GF-D8 (cell line): ENCODE measurements at regions not wholly inside any gene's neighbourhood (a gene's known extent, or its start where the extent isn't known, plus 50 kb on each side); places are given as distances from the start of the nearest gene placed in this dataset.
A peak's percentile ranks its signal among the peaks of the same experiment; 100 is the strongest.

Experiments
- DNase-seq: peaks from one replicate; lab custom pipeline; 2025; lab: John Stamatoyannopoulos, UW

DNA sequence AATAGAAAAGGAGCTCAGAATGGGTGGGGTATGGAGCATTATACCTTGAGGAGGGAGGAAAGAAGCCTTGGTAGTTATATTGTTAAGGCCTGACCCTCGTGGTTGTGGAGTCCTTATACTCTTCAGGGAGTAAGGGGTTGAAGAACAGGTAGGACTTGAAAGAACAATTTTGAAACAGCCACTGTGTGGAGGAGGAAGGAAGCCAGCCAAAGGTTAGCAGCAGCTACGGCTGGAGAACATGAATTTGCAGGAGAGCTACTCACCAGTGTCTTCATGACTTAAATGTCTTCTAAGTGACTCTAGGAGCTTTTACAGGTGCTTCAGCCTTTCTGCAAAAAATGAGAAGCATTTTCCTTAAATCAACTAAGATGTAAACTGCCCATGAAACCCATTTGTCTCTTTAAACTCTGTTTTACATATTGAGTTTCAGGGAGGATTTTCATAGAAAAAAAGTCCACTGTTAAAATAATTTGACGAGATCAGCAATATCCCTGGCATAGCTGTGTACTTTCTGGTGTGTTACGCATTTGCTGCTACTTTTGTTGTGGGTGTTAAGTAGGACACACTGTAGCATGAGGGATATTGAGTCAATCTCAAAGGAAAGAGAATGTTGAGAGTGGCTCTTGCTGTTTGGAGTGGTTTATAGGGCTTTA is 110.6 kb upstream of the ELL2 start:
- DNase-seq: no peak

GRCh38 chr5:96070622-96071225 is 109.1 kb upstream of the ELL2 start:
- DNase-seq: peak; percentile 0

- DNase-seq: no peak
Measured at GRCh38 chr5:96067894-96068614, 106.4 kb upstream of the ELL2 start.

DNA sequence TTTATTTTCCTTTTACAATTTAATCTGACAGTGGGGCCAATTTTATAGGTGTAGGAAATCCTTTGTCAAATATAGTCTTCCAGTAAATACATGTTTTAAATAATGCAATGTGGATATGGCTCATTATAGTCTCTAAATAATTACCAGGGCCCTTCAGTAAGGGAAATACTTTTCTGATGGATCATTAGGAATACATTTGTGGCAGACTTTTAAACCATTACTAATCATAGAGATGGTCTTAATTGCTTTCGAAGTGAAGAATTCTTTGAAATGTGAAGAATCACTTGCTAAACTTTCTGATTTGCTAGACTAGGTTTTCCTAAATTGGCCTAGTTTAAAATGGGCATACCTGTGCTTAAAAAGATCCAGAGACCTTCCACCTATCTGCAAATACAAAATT is 105.6 kb upstream of the ELL2 start:
- no peak for DNase-seq

GRCh38 chr5:96066386-96066719 is 104.7 kb upstream of the ELL2 start:
- no peak for DNase-seq

DNA sequence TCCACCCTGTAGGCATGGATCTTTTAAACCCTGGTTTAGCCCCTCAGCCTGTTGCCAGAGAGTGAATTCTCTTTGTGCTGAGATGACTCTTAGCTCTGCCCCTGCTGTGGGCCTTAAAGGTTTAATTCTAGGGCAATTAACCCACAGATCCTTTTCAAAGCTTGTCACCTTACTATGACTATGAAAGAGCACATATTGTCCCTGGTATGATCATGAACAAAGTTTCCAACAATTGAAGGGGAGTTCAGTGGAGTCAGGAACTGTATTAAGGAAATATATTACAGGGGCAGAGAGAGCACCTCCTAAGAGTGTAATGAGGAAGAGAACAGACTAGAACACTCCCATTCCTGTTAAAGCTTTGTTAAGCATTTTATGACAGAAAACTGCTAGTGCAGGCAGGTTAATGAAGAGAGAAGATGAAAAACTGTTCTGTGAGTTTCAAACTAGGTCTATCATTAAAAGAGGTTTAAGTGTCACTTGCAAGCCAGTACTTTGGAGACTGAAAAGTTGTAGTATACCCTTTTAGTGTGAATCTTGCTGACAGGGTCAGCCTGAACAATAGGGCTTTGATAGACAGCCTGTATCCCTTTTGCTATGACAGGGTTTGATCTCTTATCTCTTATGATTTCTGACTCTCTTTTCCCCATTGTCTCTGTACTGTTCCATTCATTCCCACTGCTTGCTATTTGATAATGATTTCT is 104.2 kb upstream of the ELL2 start:
- no peak for DNase-seq

- DNase-seq: no peak
Measured at GRCh38 chr5:96064877-96065276, 103.2 kb upstream of the ELL2 start.

GRCh38 chr5:96062836-96063235 is 101.2 kb upstream of the ELL2 start:
- DNase-seq: no peak

DNA sequence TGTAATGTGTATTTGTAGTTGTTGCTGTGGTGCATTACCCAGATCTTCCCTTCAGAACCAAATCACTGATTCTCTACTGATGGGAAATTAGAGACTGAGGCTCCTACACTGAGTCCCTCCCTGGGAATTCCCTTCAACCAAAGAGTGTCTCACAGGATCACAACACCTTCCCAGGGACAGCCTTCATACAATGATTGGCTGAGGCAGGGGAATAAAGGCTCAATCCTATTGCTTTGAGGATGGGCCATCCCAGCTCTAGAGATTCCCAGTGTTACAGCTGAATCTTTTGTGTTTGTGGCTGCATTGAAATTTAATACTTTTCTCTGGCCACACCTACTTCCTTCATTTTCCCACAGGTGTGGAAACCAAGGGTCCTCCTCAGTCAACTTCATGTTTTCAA is 96.4 kb upstream of the ELL2 start:
- no peak for DNase-seq

DNA sequence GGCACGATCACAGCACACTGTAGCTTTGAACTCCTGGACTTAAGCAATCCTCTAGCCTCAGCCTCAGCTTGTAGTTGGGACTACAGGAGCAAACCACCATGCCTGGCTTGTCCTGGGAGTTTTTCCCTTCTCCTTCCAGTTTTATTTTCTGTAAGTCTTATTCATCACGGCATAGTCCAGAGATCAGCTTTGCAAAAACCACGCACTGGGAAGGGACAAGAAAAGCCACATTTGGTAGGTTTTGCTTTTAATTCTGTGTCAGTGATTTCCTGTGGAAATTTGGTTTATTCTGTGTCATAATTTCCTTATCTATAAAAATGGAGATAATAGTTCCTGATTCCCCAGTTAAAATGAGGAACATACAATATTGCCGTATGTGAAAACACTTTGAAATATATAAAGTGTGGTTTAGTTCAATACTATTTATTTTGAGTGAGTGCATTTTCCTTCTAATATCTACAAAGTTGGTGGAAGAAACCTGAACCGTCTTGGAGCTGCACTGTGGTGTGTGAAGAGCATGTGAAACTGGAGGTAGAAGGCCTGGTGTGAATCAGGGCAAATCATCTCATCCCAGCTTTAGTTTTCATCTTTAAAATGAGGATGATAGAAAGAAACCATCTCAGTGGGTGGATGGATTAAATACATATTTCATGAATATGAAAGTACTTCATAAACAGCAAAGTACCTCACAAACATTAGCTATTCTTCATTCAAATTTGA is 92.8 kb upstream of the ELL2 start:
- DNase-seq: peak; percentile 0

- DNase-seq: no peak
Measured at GRCh38 chr5:96053063-96053735, 91.5 kb upstream of the ELL2 start.

DNA sequence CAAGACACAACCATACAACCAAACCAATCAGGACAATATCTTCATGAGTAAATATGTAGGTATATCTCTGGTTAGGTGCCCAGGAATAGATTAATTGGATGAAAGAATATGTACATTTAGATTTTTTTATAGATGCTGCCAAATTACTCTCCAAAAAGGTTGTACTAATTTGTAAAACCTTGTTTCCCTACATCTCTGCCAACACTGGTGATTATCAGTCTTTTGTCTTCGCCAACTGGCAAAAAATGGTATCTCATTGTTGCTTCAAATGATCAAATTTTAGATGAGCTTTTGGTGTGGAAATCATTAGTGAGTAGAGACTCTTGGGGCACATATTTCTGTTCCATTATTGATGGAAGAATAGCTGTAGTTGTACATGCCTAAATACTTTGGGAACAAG is 90.7 kb upstream of the ELL2 start:
- DNase-seq: no peak

- DNase-seq: no peak
Measured at GRCh38 chr5:96051401-96051830, 89.8 kb upstream of the ELL2 start.

- no peak for DNase-seq
Measured at GRCh38 chr5:96050273-96050880, 88.7 kb upstream of the ELL2 start.

- DNase-seq: no peak
Measured at GRCh38 chr5:96049398-96050272, 88.0 kb upstream of the ELL2 start.

DNA sequence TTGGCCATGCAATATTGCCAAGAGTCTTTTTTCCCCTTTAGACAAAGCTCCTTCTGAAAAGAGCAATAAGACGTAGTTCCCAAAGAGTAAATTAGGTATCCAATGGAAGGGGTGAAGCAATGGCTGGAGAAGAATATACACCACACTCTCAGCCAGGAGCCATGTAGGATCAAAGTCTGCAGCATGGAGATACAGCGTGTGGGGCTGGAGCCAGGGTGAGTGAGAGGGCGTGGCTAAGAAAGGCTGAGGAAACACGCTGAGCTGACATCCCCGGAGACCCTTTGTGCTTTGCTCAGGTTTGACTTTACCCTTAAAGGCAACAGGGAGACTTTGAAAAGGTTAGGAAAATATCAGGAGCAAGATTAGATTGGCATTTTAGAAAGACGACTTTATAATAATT is 87.1 kb upstream of the ELL2 start:
- no peak for DNase-seq

DNA sequence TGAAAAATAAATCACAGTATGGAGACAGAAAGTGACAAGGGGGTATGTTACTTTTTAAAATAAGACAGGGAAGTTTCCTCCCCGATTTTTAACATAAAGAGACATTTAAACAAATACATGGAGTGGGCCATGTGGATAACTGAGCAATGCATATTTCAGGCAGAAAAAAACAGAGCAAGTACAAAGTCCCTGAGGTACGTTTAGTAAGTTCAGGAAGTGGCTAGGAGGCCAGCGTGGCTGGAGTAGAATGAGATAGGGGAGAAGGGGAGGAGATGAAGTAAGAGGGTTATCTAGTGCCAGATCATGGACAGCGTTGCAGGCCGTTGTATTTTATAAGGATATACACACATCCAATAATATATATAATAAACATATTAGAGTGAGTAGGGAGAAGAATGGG is 84.2 kb upstream of the ELL2 start:
- DNase-seq: no peak

DNA sequence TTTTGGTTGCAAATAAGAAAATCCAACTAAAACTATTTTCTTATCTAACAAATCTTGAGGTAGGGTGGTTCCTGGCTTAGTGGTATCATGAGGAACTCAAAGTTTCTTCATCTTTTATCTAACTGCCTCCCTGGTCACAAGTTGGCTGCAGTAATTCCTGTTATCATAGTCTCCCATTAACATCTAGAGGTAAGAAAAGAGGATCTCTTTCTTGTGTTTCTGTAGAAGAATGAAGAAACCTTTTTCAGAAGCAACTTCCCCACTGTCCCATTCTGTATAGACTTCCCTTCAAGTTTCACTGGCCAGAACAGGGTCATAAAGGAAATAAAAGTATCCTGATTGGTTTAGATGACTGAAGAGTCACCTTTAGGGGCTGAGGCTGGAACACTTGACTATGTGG is 81.8 kb upstream of the ELL2 start:
- DNase-seq: peak; percentile 20

DNA sequence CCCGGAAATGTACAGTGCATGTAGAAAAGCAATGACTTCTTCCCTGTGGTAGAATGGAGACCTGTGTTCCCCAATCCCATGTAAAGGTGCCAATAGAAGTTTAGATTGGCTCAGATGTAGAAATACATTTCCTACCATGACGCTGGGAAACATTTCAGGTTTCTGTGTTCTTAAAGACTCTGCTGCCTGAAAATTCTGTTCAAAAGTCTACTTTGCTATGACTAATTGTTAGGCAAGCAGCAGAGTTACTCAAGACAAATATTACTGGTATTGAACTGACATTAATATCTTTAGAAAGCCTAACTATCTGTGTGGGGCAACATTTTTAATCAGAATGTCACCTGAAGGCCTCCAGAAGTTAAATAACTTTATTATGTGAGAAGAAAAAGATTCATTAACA is 75.5 kb upstream of the ELL2 start:
- DNase-seq: no peak

GRCh38 chr5:96036301-96036700 is 74.7 kb upstream of the ELL2 start:
- DNase-seq: no peak
